A673 (cell line): ENCODE measurements at regions not wholly inside any gene's neighbourhood (a gene's known extent, or its start where the extent isn't known, plus 50 kb on each side); places are given as distances from the start of the nearest gene placed in this dataset.

Experiments
- BruUV-seq: library from RNA; stranded (reverse); fragments of 400-500 nt; replicated peaks from 2 replicates; lab custom pipeline; 2021; lab: Mats Ljungman, UMichigan
- CTCF ChIA-PET: fragments of 300-600 bp; sonication (Branson Sonifier 250); formaldehyde crosslinking; loops from one replicate; lab custom pipeline; 2022; ENCODE audit warnings: antibody characterized with exemption; lab: Charles Lee
- POLR2A ChIA-PET: fragments of 300-600 bp; sonication (Branson Sonifier 250); formaldehyde crosslinking; loops from one replicate; lab custom pipeline; 2022; ENCODE audit warnings: antibody characterized with exemption; ENCODE audit not compliant: low non-redundant PET; lab: Charles Lee
- DNase-seq: peaks from one replicate; pipeline ENCODE4 v3.0.0-alpha.2; 2015; ENCODE audit warnings: low spot score
- H3K27ac ChIP-seq: fragments of 200-600 bp; sonication (generic); 2 replicates; pipeline ENCODE4 v1.5.1; 2016; ENCODE audit warnings: mixed run types, low read depth, mild to moderate bottlenecking, mixed read lengths, antibody characterized with exemption, low read length; ENCODE audit not compliant: poor library complexity, severe bottlenecking
- H3K27me3 ChIP-seq: fragments of 200-600 bp; sonication (generic); replicated peaks from 2 replicates; pipeline ENCODE4 v1.6.1; 2017; ENCODE audit warnings: mixed run types, low read depth, mild to moderate bottlenecking, mixed read lengths, antibody characterized with exemption, low read length; ENCODE audit not compliant: insufficient read depth, poor library complexity
- H3K36me3 ChIP-seq: fragments of 200-600 bp; sonication (generic); 2 replicates; pipeline ENCODE4 v1.6.1; 2016; ENCODE audit warnings: mixed run types, mild to moderate bottlenecking, mixed read lengths, antibody characterized with exemption, low read length; ENCODE audit not compliant: insufficient read depth, poor library complexity, severe bottlenecking
- H3K4me1 ChIP-seq: fragments of 200-600 bp; sonication (generic); 2 replicates; pipeline ENCODE4 v1.6.1; 2017; ENCODE audit warnings: mixed run types, mild to moderate bottlenecking, mixed read lengths, antibody characterized with exemption, low read length; ENCODE audit not compliant: insufficient read depth, poor library complexity, severe bottlenecking
- H3K4me3 ChIP-seq: fragments of 200-600 bp; sonication (generic); 2 replicates; pipeline ENCODE4 v1.5.1; 2016; ENCODE audit warnings: low read depth, mixed run types, mild to moderate bottlenecking, mixed read lengths, low read length; ENCODE audit not compliant: poor library complexity, severe bottlenecking
- H3K9me3 ChIP-seq: fragments of 200-600 bp; sonication (generic); 2 replicates; pipeline ENCODE4 v1.6.1; 2016; ENCODE audit warnings: mixed run types, low read depth, mild to moderate bottlenecking, mixed read lengths, antibody characterized with exemption, low read length; ENCODE audit not compliant: poor library complexity, severe bottlenecking
- EZH2 ChIP-seq: fragments of 200-600 bp; sonication (generic); IDR thresholded peaks from 2 replicates; pipeline ENCODE4 v1.6.1; 2017; ENCODE audit warnings: borderline replicate concordance, low read depth, mild to moderate bottlenecking, mixed read lengths, antibody characterized with exemption, low read length; ENCODE audit not compliant: poor library complexity, severe bottlenecking
- intact Hi-C: fragments of 100-400 bp; cut with micrococcal nuclease; formaldehyde crosslinking; loops from one replicate; pipeline ENCODE4 v1.10.0; 2022; ENCODE audit not compliant: unreplicated experiment
- TF ChIP-seq, protein P1 (sequence below): fragments of 300-800, 200-600 bp; sonication (generic); conservative IDR thresholded peaks from 2 replicates; pipeline ENCODE4 v1.5.1; 2017; ENCODE audit warnings: low read depth, mild to moderate bottlenecking, antibody characterized with exemption, low read length, moderate library complexity, mixed read lengths

DNA sequence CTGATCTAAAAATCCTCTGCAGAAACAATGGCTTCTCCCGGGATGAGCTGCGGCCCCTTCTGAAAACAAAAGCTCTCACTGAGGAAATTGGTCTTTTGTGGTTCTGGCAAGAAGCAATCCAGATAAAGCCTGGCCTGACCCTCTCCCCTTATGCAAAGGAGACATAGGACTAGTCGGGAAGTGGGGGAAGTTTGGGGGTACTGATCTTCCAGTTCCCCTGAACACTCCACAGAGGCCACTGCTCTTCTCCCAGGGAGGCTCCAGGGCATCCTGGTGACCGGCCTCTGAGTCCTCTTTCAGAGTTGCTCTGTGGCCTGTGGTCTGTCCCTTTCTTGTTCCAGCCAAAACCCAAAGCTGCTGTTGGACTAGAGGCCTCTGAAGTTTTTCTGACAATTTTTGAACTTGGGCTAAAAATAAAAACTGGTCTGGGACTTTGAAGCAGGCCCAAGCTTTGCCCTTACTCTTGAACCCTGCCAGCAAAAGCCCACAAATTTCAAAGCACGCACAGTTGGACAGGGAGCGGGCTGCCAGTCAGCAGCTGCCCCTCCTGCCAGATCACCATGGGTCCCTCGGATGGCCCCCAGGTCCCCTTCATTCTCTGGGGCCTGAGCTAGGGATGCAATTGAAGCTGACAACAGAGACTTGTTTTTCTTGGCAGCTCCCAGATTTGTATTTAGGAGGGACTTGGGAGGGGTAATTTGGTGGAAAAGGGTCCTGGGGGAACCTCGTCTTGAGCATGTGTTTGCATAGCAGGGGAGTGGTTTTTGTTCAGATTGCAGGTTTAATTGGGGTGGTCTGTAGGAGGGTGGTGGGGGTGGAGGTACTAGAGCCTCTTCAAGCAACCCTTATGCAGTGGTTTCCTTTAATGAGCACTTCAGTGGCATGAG is 381.6 kb upstream of the CADM1 start:
- no peaks in the 10 kb centered on the region for H3K27me3 ChIP-seq
- no peak for TF ChIP-seq EZH2
- TF ChIP-seq, protein P1, sequence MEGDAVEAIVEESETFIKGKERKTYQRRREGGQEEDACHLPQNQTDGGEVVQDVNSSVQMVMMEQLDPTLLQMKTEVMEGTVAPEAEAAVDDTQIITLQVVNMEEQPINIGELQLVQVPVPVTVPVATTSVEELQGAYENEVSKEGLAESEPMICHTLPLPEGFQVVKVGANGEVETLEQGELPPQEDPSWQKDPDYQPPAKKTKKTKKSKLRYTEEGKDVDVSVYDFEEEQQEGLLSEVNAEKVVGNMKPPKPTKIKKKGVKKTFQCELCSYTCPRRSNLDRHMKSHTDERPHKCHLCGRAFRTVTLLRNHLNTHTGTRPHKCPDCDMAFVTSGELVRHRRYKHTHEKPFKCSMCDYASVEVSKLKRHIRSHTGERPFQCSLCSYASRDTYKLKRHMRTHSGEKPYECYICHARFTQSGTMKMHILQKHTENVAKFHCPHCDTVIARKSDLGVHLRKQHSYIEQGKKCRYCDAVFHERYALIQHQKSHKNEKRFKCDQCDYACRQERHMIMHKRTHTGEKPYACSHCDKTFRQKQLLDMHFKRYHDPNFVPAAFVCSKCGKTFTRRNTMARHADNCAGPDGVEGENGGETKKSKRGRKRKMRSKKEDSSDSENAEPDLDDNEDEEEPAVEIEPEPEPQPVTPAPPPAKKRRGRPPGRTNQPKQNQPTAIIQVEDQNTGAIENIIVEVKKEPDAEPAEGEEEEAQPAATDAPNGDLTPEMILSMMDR, result no peak
- no peaks in the 10 kb centered on the region for H3K36me3 ChIP-seq
- DNase-seq, result no peak
- H3K4me1 ChIP-seq, result no peaks in the 10 kb centered on the region
- POLR2A ChIA-PET, result no interaction called here
- intact Hi-C loops, result no loop called here
- no peaks in the 10 kb centered on the region for H3K9me3 ChIP-seq
- no TSS peak for BruUV-seq
- no peak overlapping the region for H3K4me3 ChIP-seq
- no peak overlapping the region for H3K27ac ChIP-seq
- CTCF ChIA-PET, result no interaction called here

DNA sequence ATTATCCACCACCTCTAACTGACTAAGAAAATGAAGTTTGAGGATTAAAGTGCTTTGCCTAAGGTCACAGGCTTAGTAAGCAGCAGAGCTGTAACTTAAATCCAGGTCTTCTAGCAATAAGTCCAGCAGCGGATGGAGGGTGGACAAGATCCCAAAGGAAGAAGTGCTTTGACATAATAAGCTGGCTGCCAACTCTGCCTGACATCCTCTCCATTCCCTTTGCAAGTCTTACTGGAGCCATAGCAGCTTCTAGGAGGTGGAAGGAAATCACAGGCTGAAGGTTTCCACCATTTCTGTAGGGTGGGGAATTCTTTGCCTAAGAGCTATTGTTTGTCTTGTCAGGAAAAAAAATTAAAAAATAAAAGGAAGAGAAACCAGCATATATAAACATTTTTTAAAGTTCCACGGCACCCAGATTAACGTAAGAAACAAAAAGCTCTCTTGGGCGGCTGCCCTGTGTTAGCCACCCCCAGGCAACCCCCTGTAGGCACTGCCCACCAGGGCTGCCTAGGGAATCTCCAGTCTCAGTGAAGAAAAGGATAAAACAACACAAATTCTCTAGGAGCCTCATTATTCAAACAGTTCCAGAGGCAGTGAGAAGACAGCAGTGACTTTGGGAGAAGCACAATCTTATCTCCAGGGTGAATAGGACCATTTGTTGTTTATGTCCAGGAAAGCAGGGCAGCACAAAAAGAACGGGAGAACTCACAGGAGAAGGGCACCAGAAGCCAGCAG is 380.8 kb upstream of the CADM1 start:
- Histone ChIP-seq H3K4me1 (no peaks in the 10 kb centered on the region), H3K36me3 (no peaks in the 10 kb centered on the region), H3K4me3 (no peak overlapping the region), H3K27ac (no peak overlapping the region), H3K27me3 (no peaks in the 10 kb centered on the region), H3K9me3 (no peaks in the 10 kb centered on the region)
- BruUV-seq, result no TSS peak
- CTCF ChIA-PET, result no interaction called here
- intact Hi-C loops, result no loop called here
- POLR2A ChIA-PET, result no interaction called here
- no peak for DNase-seq
- no peak for TF ChIP-seq EZH2
- TF ChIP-seq, protein P1, result no peak

DNA sequence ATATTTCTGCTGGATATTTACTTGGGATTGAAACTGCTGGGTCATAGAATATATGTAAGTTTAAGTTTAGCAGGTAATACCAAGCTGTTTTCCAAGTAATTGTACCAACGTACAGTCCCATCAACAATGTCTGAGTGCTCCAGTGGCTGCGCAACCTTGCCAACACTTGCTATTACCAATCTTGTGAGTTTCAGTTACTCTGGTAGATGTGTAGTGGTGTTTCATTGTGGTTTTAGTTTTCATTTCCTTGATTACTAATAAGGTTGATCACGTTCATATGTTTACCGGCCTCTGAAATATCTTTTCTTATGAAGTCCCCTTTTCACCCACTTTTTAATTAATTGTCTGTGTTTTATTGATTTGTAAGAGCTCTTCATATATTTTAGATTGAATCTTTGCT is 370.6 kb upstream of the CADM1 start:
- no TSS peak for BruUV-seq
- no peaks in the 10 kb centered on the region for H3K9me3 ChIP-seq
- H3K4me1 ChIP-seq, result no peaks in the 10 kb centered on the region
- ChIA-PET CTCF (no interaction called here), POLR2A (no interaction called here)
- TF ChIP-seq EZH2, result no peak
- TF ChIP-seq, protein P1, result no peak
- no peak overlapping the region for H3K27ac ChIP-seq
- no peak overlapping the region for H3K4me3 ChIP-seq
- no peaks in the 10 kb centered on the region for H3K36me3 ChIP-seq
- no peaks in the 10 kb centered on the region for H3K27me3 ChIP-seq
- intact Hi-C loops, result no loop called here
- DNase-seq, result no peak
